ENCODE measurements at regions not wholly inside any gene's neighbourhood (a gene's known extent, or its start where the extent isn't known, plus 50 kb on each side); places are given as distances from the start of the nearest gene placed in this dataset.
A peak's percentile ranks its signal among the peaks of the same experiment; 100 is the strongest.

DNA sequence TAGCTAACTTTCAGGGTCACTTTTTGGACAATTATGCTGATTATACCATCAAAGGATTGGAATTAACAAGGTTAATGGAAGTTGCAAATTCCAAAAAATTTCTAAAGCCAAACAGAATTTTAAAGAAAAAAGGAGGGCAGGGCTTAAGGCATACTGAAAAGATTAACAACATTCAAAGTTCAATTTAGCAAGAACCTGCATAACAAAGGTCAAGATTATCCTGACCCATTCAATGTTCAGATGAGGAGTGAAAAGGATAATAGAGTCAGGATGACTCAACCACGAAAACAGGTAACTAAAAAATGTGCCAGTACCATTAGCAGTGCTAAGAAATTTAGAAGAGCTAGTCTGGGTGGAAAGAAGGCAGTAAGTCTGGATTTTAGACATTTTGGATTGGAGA is 139.8 kb upstream of the HNMT start:
- no peak for DNase-seq (ENCODE audit: low read depth, low spot score)

DNA sequence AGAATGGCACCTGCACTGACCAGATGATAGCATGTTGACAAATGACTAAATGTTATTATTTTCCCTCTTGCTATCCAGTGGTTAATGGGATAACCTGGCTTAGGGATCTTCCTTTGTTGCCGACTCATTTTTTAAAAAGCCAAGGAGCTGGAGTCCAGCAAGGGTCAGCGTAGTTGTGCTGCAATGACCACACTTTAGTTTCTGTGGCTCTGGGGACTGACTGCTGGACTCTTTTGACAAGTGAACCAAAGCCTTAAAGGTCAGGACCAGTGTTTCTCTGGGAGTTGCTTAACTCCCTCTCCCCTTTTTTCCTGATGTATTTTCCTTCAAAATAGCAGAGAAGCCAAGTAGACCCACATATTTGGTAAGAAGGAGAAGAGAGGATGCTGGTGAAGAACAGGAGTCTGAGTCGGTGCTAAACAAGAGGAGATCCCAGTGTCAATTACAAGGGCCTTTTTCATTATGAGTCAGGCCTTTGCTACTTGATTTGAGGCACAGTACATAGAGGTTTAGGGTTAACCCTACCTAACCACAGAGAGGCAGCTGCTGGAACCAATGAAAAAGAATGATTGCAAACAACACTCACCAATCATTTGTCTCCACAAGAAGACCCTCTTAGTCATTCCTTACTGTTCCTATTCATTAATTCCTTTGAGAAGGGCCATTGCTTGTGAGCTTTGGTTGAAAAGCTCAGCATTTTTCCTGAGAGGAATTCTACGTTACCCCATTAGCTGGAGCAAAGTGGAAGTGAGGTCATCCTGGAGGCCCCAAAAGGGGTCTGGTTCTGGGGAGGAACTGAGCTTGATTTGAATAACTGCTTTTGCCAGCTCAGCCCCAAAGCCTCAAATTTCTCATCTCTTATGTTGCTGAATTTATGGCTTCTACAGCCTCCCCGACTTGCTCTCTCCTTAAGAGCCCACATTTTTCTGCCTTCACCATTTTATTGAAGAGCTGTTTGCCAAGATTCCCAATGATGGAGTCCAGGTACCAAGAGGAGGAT is 137.6 kb upstream of the HNMT start:
- no peak for DNase-seq (ENCODE audit: low read depth, low spot score)

DNA sequence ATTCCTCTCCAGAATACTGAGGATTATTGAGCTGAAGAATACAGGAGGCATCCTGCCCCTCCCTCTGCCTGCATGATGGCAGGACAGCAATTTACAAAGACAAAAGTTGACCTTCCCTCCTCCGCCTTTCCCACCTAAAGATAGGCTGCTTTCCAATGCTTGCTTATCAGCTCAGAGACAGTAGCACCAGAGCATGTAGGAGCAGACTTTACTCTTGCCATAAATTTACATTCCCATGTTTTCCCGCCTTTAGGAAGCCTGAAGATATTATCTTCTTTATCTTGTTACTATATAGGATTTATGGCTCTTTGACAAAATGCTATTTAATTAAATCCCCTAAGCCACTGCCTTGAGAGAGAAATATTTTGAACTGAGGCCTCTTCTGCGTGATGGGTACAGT is 135.6 kb upstream of the HNMT start:
- no peak for DNase-seq (ENCODE audit: low read depth, low spot score)

DNA sequence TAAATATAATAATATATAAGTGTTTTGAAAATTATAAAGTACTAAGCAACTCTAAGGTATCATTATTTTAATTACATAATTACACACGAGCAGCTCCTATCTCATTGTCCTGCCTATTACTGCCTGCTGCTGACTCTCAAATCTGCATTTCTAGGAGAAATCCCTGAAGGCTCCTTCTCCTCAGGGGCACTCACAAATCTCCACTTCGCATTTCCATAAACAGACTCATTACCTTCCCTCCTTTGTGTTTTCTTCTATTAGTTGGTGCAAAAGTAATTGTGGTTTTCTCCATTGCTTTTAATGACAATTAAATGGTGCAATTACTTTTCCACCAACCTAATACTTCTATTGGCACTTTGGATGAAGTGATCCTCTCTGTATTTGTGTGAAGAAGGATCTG is 135.0 kb upstream of the HNMT start:
- DNase-seq (ENCODE audit: low read depth, low spot score) = no peak

DNA sequence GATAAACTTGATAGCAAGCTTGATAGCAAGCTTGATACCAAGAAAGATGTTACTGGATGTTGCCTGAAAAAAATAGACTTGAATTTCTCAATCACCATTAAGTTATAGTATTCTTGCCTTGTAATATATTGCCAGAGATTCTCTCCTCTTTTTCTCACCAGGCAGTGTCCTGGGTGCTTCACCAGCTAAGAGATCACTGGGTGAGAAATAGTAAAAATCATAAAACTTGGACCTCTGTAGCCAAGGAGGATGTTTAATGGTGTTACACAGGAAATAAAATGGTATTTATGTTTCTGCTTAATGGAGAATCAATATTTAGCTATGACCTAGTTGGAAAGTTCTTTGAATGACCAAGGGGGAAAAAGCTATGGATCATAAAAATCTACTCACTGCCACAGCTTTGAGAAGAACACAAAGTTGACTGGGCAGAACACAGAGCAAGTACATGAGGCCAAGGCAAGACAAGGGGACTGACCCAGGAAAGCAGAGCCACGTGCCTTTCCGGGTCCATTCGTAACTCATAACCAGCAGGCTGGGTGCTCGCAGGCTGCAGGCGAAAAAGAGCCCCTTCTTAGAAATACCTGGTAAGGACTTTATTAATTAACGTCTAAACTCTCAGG is 129.4 kb upstream of the HNMT start:
- no peak for DNase-seq (ENCODE audit: low read depth, low spot score)

DNA sequence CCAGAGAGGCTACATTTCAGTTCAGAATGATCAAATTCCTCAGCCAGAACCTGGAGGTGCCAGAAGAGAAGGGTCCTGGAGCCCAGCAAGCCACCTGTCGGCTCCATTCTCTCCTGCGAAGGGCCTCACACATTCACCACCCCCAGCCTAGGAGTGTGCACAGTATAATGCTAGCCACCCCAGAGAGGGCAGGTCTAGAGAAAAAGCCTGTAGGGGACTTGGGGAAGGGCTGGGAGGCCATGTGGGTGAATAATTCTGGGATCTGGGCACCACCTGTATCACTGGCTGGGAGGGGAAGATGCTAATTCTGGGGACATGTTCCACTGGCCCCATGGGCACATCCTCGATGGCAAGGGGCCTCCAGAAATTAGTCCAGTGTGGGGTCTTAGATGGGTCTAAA is 127.6 kb upstream of the HNMT start:
- no peak for DNase-seq (ENCODE audit: low read depth, low spot score)

DNA sequence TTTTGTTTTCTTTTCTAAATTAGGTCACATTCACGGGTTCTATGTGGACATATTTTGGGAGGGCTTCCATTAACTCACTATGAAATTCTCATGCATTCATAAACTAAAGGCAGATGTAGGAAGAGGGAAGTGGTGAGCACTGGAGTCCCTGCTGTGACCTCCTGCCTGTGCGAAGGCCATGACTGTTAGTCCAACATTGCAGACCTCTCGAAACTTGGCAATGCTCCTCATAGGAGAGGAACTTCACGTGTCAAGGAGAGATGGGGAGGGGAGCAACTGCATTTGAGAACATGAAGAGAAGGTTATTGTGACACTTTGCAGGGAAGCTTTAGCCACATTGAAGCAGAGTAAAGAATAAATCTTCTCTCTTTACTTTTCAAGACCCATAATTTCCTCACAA is 126.4 kb upstream of the HNMT start:
- peak; percentile 35 for DNase-seq (ENCODE audit: low read depth, low spot score)

DNA sequence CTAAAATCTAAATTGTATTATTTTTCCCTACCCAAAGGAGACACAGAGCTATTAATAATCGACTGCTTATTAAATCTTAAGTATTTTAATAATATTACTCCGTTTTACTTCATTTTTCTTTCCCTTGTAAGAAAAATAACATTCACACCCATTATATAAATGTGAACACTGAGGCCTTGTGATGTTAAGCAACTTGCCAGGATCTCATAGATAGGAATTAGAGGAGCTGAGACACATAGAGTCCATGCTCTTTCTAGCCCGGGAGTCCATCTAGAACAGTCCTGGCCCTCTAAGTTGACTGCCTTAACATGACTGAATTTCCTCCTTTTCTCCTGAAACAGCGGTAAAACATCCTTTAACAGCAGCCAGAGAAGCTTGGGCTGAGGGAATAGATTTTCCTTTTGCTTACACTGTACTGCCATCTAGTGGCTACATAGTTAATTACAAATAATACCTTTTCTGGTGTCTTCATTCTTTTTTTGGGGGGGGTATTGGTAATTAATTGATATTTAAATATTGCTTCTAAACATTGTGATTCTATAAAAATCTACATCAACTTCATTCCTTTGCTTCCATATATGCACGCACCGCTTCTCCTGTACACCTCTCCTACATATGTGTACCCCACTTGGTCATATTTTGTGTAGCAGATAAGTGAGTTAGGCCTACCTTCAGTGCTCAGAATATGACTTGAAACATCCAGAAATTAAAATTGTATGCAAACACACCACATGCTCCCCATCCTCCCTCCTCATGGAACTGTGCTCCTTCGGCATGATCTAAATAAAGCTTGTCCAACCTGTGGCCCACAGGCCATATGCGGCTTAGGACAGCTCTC is 125.8 kb upstream of the HNMT start:
- DNase-seq (ENCODE audit: low read depth, low spot score) = no peak

DNA sequence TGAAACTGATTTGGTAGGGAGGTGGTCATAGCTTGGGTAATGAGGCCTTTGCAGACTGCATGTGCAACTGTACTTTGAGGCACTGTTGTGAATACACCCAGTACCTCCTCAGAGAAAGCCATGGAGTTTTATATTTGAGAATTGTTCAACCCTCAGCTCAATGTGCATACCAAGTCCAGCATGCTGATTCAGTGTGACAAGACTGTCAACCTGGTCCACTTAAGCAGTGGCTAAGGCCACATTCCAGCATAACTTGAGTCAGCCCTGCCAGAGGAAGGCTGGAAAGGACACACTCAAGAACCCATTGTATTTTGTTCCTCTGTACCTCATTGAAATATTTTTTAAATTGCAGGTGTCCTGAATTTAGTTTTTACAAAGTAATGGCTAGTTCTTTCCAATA is 121.8 kb upstream of the HNMT start:
- no peak for DNase-seq (ENCODE audit: low read depth, low spot score)

DNA sequence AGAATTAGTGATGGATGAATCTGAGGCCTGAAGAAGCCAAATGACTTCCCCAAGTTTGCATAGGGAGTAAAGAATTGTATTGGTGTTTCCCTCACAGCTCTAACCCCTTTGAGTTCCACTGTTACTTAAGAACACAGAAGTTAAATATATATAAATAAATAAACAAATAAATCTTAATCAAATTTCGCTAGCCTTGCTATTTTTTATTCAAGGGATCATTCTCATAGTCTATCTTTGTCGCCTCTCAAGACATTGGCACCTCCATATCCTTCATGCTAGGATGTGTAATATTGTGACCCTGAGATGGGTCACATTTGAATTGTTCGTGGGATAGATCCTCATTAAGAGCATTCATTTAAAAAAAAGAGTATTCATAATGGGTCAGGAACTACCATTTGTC is 121.3 kb upstream of the HNMT start:
- no peak for DNase-seq (ENCODE audit: low read depth, low spot score)

DNA sequence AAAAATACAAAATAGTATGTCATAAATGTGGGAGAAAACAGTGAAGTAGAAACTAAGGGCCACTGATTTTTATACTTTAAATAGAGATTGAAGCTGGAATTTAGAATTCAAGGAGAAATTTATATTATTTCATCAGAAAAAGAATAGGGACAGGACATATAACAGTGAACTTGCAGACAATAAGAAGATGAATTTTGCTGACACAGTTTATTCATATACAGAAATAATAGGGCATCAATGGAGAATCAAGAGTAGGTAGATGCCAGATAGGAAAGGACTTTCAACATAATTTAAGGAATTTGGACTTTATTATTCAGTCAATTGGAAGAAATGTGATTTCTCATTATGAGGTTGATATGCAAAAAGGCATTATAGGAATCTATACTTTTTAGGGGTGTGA is 118.9 kb upstream of the HNMT start:
- DNase-seq (ENCODE audit: low read depth, low spot score) = no peak

DNA sequence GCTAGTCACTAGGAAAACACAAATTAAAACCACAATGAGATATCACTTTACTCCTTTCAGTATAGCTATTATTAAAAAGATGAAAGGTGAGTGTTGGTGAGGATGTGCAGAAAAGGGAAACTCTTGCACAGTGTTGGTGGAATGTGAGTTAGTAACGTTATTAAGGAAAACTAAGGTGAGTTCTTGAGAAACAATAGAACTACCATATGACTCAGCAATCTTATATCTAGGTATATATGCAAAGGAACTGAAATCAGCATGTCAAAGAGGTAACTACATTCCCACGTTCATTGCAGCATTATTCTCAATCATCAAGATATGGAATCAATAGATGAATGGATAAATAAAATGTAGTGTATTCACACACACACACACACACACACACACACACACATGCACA is 117.3 kb upstream of the HNMT start:
- no peak for DNase-seq (ENCODE audit: low read depth, low spot score)

DNA sequence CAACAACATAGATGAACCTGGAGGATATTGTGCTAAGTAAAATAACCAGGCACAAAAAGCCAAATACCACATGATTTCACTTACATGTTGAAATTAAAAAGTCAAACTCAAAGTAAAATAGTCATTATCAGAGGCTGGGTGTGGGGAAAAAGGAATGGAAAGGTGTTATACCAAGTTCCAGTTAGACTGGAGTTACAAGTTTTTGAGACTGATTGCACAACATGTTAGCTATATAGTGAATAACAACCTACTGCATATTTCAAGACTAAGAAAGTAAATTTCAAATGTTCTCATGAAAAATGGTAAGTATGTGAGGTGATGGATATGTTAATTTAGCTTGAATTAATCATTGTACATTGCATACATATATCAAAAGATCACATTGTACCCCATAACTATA is 116.8 kb upstream of the HNMT start:
- no peak for DNase-seq (ENCODE audit: low read depth, low spot score)

DNA sequence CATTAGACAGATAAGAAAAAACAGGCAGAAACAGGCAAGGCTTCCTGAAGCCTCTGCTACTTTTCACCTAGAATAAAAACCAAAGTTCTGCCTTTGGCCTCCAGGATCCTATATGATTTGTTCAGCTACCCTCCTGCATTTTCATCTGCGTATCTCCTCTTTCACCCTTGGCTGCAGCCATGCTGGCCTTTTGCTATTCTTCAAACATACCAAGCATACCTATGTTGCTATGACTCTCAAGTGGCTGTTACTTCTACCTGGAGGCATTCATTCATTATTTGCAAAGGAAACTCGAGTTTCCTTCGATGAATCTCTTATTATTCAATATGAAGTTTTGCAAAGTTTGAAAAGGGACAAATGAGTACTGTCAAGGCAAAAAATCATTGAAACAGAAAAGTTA is 106.4 kb upstream of the HNMT start:
- no peak for DNase-seq (ENCODE audit: low read depth, low spot score)

DNA sequence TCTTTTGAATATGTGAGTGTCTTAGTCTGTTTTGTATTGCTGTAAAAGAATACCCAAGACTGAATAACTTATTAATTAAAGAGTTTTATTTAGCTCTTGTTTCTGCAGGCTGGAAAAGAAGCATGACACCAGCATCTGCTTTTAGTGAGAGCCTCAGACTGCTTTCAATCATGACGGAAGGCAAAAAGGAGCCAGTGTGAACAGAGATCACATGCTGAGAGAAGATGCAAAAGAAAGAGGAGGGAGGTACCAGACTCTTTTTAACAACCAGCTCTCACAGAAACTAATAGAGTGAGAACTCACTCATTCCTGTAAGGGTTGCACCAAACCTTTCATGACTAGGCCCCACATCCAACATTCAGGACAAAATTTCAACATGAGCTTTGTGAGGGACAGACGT is 101.6 kb upstream of the HNMT start:
- DNase-seq (ENCODE audit: low read depth, low spot score) = no peak

DNA sequence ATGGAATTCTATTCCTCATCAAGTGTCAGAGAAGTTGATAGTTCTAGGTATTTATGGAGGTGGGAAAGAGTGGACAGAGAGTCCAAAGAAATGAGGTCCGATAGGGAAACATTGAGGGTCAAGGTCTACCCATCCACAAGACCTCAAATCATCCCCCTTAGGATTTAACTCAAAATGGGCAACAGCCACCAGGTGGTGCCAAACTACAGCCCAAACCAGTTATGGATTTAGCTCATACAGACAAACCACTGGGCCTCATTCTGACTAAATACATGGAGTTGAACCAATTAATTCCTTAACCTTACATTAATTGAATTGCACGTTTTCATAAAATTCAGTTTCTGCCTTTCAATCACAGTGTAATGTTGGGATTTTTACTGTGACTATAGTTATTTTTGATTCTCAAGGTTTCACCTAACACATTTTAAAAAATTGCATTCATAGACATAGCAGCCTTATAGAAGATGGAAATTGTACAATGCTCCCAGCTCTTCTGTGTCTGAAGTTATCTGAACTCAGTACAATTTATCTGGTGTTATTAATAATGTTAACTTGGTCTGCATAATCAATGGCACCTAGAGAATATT is 98.2 kb upstream of the HNMT start:
- peak; percentile 1 for DNase-seq (ENCODE audit: low read depth, low spot score)

DNA sequence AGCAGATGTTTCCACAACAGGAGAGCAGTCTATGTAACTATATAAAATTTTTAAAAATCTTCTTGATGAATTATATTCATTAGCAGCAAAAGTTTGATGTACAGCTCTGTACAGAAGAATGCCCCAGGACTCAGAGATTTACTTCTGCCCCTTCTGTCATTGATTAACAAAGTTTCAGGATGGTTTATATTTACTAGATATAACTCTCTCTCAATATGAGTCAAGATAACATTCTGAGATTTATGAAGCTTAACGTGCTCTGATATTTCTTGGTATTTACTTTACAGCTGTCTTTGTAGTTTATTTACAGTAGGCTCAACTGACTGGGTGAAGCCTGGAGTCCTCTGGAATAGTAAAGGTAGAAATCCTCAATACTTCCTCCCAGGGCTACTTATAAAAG is 93.6 kb upstream of the HNMT start:
- DNase-seq (ENCODE audit: low read depth, low spot score) = no peak

DNA sequence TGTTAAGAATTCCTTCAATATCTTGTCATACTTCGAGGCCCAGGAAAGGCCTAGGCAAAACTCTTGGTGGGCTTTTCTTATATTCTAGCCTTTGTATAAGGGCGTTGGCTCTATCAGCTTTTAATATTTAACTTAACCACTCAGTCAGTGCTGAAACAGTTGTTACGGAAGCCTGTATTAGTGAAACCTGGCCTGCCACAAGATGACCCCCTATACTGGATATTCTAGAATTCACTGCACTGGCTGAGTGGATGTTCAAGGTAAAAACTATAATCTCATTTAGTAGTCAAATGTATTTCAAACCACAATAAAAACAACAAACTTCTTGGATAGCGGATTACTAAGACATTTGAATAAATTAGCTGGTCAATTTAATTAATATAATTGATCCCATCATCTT is 91.7 kb upstream of the HNMT start:
- no peak for DNase-seq (ENCODE audit: low read depth, low spot score)

DNA sequence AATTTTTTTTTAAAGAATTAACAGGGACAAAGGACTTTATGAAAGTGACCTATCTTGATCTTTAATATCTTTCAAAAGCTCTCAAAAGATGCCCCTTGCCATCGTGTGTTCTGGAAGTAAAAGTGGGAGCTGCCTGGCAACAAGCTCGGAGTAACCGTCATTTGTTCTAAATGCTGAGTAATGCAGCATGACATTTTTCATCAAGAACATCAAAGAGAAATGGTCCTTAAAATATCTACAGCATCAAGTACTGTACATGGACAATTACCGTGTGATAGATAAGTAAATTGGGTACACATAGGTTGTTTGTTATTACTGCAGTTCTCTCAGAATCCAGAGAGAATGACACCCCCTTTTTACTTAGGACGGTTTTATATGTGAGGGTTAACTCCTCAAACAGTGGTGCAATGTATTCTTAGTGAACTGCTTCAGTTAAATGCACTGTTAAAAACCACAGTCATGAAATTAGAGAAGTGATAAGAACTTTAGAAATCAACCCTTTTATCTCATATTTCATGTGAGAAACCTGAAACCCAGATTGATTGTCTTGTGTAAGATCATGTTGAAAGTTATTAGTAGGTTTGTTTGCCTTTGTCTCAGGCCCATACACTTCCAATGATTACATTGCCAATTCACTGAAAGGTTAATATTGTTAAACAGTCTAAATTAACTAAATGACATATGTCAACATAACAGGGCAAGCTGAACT is 90.6 kb upstream of the HNMT start:
- DNase-seq (ENCODE audit: low read depth, low spot score) = no peak

DNA sequence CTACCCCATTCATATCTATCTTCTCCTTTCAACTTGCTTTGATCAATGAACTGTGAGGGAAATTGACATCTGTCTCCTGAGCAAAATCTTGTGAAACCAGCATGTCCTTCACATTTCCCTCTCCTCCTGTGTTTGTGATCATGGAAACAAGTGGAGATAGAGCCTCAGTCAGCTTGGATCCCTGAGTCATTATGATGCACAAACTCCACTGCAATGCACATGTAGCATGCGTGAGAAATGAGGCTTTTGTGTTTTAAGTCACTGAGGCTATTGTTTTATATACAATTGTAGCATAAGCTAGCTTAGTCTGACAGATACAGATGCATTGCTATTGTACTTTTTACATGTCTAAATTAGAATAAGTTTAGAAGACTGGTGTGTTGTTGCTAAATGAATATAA is 85.2 kb upstream of the HNMT start:
- DNase-seq (ENCODE audit: low read depth, low spot score) = no peak

DNA sequence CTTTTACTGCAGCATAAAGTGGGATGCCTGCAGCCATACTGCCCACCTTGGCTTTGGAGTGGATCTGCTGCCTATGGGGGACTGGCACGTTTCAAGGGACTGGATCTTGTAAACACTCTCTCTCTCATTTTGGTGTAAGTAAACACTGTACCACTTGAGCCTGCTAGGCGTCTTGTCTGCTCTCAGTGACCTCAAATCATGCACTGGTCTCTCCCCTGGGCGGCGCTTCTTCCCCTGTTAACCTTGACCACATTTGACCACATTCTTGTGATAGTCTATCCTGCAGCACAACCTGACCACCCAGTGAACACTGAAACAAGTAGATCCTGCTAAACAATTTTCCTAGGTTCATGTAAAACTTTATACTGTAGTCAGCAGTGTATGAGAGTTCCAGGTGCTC is 82.6 kb upstream of the HNMT start:
- no peak for DNase-seq (ENCODE audit: low read depth, low spot score)
